ENCODE measurements at regions not wholly inside any gene's neighbourhood (a gene's known extent, or its start where the extent isn't known, plus 50 kb on each side); places are given as distances from the start of the nearest gene placed in this dataset.

DNA sequence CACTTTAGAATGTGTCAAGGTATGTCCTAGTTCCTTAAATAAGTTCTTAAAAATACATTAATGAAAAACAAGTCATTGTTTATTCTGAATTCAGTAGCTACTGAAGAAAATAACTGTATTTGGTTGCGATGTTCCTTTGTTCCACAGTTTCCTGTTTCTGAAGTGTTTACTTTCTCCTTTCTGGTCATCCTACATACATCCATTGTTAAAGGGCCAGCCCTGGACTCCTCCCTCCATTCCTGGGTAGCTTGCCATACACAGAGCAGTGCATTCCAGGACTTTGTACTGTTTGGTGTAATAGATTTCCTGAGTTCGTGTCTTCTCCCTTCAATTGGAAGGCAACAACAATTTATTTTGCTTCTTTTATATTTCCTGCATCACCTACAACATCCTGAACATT, 845.4 kb upstream of the CXADR start:
- H3K27me3 ChIP-seq = no peaks in the 10 kb centered on the region
- H3K9me3 ChIP-seq = no peaks in the 10 kb centered on the region
- no peak for DNase-seq
- no peaks in the 10 kb centered on the region for H3K36me3 ChIP-seq
- H3K4me3 ChIP-seq = no peak overlapping the region

DNA sequence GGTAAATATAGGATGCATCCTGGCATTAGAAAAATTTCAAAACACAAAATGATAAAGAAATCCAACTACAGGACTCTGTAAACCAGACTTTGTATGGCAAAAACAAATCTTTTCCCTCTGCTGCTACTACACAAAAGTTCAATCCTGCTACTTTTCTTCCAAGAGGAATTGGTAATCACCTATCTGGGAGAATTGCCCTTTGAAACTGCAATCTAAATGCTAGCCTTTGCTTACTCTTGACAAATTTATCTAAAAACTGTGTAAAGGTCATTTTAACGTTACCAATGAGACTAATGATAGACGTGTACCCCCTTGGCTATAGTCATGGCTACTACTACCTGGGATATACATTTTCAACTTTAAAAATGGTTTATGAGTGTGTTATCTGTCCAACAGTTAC, 837.9 kb upstream of the CXADR start:
- Histone ChIP-seq H3K36me3 (no peaks in the 10 kb centered on the region), H3K27me3 (no peaks in the 10 kb centered on the region), H3K9me3 (no peaks in the 10 kb centered on the region), H3K4me3 (no peak overlapping the region)
- no peak for DNase-seq

DNA sequence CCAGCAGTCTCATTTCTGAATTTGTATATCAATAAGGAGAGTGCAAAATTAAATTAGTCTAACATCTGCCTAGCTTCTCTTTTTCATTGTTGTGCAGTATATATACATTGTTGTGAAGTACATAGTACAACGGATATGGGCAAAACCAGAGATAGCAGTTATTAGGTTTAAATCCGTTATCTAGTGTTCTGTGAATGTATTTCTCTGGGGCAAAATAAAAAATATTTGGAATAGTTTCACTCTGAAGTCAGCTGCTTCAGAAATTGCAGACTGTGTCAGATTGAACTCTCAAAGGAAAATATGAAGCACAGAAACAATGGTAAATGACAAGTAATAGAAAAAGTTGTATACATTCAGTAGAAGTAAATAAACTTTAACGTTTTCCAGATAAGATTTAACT, 836.5 kb upstream of the CXADR start:
- no peak overlapping the region for H3K4me3 ChIP-seq
- no peak for DNase-seq
- H3K36me3 ChIP-seq = no peaks in the 10 kb centered on the region
- H3K27me3 ChIP-seq = no peaks in the 10 kb centered on the region
- H3K9me3 ChIP-seq = no peaks in the 10 kb centered on the region

DNA sequence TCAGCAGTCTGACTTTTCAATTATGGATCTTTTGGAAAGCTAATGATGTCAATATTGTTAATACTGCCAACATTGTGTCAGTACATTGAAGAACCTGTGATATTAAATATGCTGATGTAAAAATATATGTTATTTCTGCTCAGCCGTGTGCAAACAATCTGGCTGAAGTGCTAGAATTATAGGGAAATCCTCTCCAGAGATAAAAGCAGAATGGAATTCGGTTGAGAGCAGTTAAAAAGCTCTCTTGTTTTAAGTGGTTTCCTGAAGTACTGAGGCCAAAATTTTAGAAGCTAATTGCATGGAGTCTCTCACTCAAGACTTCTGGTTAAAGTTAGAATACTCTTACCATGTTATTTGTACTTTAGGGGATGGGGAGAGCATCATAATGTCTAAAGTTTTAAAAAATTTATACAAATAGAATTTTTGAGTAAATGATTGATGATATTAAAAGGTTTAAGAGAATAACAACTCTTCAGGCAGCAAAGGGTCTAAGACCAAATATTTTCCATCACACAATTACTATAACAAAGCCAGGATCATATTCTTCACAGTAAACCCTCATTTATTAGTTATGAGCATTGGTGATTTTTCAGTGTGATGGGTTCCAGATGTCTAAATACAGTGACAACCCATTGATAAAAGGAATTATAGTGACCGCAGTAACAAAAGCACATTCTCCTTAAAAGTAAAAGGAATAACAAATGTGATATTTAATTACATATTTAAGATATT, 834.2 kb upstream of the CXADR start:
- Histone ChIP-seq H3K4me3 (no peak overlapping the region), H3K9me3 (no peaks in the 10 kb centered on the region), H3K36me3 (no peaks in the 10 kb centered on the region), H3K27me3 (no peaks in the 10 kb centered on the region)
- no peak for DNase-seq

DNA sequence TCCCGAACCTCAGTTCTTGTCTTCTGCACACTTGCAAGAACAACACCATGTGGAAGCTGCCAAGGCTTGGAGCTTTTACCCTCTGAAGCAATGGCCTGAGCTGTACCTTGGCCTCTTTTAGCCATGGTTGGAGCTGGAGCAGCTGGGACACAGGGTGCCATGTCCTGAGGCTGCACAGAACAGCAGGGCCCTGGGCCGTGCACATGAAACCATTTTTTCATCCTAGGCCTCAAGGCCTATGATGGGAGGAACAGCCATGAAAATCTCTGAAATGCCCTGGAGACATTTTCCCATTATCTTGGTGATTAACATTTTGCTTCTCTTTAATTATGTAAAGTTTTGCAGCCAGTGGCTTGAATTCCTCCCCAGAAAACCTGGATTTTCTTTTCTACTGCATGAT, 817.8 kb upstream of the CXADR start:
- Histone ChIP-seq H3K4me3 (no peak overlapping the region), H3K9me3 (no peaks in the 10 kb centered on the region; the same call in 1 of the 2 replicates), H3K36me3 (no peaks in the 10 kb centered on the region), H3K27me3 (no peaks in the 10 kb centered on the region)
- no peak for DNase-seq

DNA sequence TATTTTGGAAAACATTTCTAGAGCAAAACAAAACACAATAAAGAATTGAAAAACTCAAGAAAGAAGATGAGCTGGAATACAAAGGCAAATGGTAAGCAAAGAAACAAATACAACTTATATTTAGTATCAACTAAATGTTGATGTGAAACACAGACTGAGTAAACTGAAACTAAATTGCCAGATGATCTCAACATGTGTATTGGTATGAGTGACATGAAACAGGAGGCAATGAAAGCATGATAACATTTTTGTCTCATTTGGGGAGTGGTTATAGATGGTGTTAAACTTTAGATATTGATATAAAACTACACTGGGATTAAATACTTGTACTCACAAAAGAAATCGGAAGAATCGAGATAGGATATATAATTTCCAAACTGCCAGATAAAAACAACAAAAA, 805.6 kb upstream of the CXADR start:
- DNase-seq = no peak
- Histone ChIP-seq H3K9me3 (no peaks in the 10 kb centered on the region), H3K27me3 (no peaks in the 10 kb centered on the region), H3K36me3 (no peaks in the 10 kb centered on the region), H3K4me3 (no peak overlapping the region)

DNA sequence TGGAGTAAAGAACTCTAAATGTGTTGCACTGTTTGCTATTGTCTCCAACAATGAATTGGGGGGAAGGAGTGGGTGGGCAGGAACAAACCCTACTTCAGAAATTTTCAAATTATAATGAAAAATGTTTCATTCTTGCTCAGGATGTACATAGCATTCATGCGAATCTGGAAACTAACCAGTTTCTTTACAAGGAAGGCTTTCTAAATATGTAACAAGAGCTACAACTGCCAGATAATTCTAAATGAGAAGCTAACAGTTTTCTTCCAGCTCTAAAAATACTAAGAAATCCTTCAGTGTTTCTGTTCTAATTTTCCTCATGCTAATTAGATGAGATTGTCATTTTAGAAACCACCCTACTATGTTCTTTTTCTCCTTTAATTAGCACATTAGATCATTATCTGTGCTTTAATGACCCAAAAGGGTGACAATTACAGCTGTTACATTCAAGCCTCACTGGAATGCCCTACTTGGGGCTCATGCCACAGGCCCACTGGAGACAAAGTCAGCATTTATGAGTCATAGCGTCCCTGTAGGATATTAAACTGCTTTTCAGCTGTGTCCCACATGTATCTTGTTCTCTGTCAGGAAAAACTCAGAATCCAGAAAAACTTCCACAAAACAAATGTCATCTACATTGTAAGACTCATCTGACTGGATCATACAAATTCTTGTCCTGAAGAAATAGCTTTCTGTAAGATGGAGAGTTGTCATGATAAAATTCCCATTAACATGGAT, 804.6 kb upstream of the CXADR start:
- DNase-seq = peak; percentile 1
- H3K27me3 ChIP-seq = no peaks in the 10 kb centered on the region
- H3K9me3 ChIP-seq = no peaks in the 10 kb centered on the region
- no peak overlapping the region for H3K4me3 ChIP-seq
- no peaks in the 10 kb centered on the region for H3K36me3 ChIP-seq

DNA sequence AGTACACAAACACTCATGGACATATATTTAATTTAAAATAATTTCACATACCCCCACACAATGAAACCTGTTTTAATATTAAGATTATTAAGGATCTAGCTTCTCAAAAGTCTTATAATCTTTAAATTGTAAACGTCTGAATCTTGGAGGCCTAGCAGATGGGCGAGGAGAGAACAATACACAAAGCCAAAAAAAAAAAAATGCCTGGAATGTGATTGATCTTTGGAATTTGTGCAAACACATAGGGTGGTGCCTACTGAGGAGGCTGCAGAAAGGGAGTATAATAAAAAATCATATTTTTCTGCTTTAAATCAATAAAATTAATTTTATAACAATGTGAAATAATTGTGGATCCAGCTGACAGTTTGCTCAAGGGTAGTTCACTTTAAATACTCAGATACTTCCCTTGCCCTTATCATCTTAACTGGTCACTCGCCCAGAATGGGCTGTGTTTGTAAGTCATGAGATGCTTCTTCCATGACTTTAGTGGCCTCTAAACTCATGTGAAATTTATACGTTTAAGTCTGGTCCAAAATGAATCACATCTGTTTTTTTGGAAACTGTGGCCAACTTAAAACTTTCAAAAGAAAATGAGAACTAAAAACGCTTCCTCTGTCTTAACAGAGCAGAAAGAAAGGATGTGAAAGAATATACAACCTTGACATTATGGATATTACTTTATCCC, 802.8 kb upstream of the CXADR start:
- peak; percentile 57 for DNase-seq

DNA sequence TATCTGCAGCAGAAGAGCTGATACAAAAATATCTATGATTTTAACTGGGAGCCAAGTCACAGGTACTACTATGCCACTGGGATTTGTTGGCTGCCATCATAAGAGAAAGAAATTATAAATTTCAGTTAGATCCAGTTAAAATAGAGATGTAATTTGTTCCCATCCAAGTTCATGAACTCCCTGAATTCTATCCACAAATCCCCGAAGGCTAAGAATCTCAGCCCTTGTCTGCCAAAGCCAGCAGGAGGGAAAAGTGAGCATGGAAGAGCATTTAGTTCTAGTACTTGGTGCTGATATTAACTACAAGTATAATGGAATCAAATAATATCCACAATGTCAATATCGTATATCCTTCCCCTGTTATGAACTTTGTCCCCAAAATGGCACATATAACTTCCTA, 801.1 kb upstream of the CXADR start:
- no peaks in the 10 kb centered on the region for H3K9me3 ChIP-seq
- DNase-seq = no peak
- no peaks in the 10 kb centered on the region for H3K36me3 ChIP-seq
- H3K27me3 ChIP-seq = no peaks in the 10 kb centered on the region
- no peak overlapping the region for H3K4me3 ChIP-seq

More for the DNA sequence above, 802.8 kb upstream of the CXADR start:
- Histone ChIP-seq H3K27me3 (no peaks in the 10 kb centered on the region), H3K9me3 (no peaks in the 10 kb centered on the region), H3K4me3 (no peak overlapping the region), H3K36me3 (no peaks in the 10 kb centered on the region)

DNA sequence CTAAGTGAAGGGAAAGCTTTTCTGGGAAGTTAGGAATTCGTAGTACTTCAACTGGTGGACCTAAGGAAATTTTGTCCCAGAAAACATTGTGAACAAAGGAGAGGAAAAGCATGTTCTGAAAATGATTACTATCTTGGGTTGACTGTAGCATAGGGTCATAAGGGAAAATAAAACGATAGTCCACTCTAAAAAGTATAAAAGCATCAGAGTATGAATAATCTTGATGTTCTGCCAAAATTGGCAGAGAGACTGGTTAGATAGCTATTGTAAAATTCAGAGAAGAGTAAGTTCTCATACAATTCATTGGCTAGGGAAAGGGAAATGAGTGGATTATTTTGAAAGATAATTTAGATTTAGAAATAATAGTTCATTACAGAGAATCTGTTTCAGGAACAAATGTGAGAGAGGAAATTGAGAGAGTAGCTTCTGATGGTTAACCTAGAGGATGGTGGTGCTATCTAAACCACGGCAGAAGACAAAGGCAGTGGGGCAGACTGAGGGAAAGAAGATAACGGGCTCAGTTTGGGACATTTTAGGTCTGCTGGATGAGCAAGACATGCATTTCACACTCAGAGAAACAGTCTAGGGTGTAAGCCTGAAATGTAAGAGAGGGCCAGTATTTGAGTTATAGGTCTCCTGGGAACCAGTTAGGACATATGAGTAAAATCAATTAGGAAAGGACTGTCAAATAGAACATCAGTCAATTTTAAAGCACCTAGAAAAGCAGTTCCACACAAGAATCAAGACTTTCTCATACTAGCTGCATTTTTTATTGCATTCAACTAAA, 799.3 kb upstream of the CXADR start:
- Histone ChIP-seq H3K36me3 (no peaks in the 10 kb centered on the region), H3K9me3 (no peaks in the 10 kb centered on the region; the same call in 1 of the 2 replicates), H3K27me3 (no peaks in the 10 kb centered on the region), H3K4me3 (no peak overlapping the region)
- no peak for DNase-seq

DNA sequence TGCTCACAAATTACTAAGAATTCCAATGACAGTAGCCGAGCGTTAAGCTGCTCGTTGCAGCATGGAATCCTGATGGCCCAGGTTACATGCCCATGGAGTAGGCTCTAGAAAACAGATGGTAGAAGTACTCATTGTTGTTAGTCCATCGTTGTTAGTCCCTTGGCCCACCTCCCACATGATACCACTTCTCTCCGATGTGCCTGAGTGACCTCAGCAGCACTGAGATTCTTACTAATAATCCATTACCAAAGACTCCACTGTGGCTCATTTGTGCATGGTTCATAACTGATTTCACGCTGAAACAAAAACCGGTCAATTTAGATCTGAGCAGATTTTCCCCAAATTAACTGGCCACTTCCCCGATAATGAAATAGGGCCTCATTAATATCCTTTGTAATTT, 772.3 kb upstream of the CXADR start:
- H3K36me3 ChIP-seq = no peaks in the 10 kb centered on the region
- no peak overlapping the region for H3K4me3 ChIP-seq
- H3K27me3 ChIP-seq = no peaks in the 10 kb centered on the region
- no peak for DNase-seq
- H3K9me3 ChIP-seq = 0 out of 2 replicates have a peak, but pooled peaks cover 4% of the 10 kb centered on the region

DNA sequence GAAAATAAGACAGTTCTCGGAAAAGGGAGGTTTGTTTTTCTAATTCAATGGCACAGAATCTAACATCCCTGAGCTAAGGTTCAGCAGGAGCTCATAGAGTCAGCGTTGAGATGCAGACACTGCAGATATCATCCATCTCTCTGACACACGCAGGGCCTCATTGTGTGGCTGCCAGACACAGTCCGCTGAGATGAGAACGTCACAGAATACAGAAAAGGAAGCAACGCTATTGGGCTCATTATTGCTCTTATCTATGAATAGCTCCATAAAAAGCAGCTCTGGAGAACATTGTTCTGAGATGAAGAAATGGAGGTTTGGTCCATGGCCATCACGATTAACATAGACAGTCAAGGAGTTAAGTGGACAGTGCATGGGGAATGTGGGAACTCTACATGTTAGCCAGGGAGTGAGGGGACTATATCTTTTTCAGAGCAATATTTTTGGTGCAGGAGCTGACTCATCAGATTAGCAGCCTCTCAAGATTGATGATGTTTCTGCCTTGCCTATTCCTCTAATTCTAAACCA, 771.6 kb upstream of the CXADR start:
- H3K9me3 ChIP-seq = no peaks in the 10 kb centered on the region
- no peaks in the 10 kb centered on the region for H3K36me3 ChIP-seq
- no peak for DNase-seq
- H3K4me3 ChIP-seq = no peak overlapping the region
- no peaks in the 10 kb centered on the region for H3K27me3 ChIP-seq

DNA sequence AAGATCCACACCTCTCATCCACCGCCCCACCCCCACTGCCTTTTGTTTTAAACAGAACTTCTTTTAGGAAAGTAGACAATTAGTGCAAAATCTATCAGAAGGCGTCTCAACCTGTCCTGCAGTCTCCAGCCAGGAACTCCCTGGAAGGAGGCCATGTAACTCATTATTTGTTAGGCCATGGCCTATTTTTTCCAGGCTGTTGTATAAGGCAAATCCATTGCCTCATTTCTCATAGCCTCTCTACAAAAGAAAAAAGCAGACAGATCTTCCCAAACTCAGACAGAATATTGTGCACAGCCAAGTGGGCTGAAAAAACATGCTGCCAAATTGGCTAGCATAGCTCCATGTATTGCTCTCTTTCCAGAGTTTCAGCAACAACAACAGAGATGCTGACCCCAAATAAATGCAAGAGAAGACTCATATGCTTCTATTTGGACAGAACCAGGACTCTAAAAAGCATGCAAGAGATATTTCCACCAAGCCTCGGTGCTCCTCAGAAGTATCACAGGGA, 770.7 kb upstream of the CXADR start:
- no peak overlapping the region for H3K4me3 ChIP-seq
- H3K27me3 ChIP-seq = no peaks in the 10 kb centered on the region
- no peak for DNase-seq
- H3K9me3 ChIP-seq = no peaks in the 10 kb centered on the region
- H3K36me3 ChIP-seq = no peaks in the 10 kb centered on the region

DNA sequence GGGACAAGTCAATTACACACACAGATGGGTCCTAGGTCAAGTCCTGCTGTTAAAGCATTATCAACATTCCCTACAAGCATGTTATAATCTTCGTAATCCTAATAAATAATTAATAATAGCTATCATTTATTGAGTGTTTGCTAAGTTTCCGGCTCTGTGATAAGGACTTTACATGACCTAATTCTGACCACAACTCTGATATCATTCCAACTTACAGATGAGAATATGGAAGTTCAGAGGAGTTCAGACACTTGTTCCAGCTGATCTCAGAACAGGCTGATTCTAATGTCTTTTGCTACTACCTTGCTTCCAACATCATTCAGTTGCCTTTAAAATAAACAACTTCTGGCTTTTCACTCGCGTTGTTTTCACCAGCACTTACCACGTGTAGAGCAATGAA, 770.1 kb upstream of the CXADR start:
- H3K9me3 ChIP-seq = no peaks in the 10 kb centered on the region
- no peak for DNase-seq
- H3K4me3 ChIP-seq = no peak overlapping the region
- no peaks in the 10 kb centered on the region for H3K36me3 ChIP-seq
- no peaks in the 10 kb centered on the region for H3K27me3 ChIP-seq

DNA sequence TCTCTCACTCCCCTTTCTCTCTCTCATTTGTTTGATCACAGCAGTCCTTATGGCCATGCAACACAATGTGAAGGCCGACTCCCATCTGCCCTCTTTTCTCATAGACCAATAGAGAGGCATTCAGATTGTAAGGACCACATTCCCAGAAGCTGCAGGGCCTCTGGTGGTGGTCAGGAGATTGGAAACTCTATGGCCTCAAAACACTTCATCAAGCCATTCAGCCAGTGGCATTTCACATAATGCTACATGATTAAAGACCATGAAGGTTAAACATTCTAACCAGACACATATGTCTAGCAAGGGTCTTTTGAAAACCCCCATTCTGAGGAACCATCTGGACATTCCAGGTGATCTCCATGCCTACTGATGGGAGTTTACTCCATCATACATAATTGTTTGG, 769.5 kb upstream of the CXADR start:
- Histone ChIP-seq H3K9me3 (no peaks in the 10 kb centered on the region), H3K4me3 (no peak overlapping the region), H3K27me3 (no peaks in the 10 kb centered on the region), H3K36me3 (no peaks in the 10 kb centered on the region)
- DNase-seq = no peak

DNA sequence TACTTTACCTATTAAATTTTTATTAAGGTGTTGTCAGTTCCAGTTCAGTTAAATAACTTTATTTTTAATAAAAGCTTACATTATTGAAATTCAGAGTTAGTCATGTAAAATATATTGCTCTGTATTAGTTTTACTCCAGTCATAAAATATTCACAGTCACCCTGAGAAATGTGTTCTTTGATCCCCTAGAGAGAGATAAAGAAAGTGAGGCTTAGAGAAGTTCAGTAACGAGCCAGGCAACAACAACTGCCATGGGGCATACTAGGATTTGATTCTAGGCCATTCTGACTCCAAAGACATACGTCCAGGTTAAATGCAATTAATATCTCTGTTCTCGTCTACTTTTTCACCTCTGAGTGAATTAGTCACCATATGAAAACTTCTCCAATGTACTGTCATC, 761.9 kb upstream of the CXADR start:
- H3K36me3 ChIP-seq = no peaks in the 10 kb centered on the region
- H3K4me3 ChIP-seq = no peak overlapping the region
- no peak for DNase-seq
- H3K9me3 ChIP-seq = no peaks in the 10 kb centered on the region
- no peaks in the 10 kb centered on the region for H3K27me3 ChIP-seq

All from MG63 (cell line).